ENCODE measurements at regions not wholly inside any gene's neighbourhood (a gene's known extent, or its start where the extent isn't known, plus 50 kb on each side); places are given as distances from the start of the nearest gene placed in this dataset.

GRCh38 chr7:68432585-68432984, 1165.7 kb upstream of the AUTS2 start:
- TF ChIP-seq EZH2 (IDR thresholded peaks at IDR 0.05; ENCODE audit: insufficient read depth, poor library complexity, severe bottlenecking) (no peak), EZH2phosphoT487 (IDR thresholded peaks at IDR 0.05; ENCODE audit: insufficient read depth, low read depth) (no peak)

Data from GM23248 (cell line).